HG03097 (cell line): ENCODE measurements at regions not wholly inside any gene's neighbourhood (a gene's known extent, or its start where the extent isn't known, plus 50 kb on each side); places are given as distances from the start of the nearest gene placed in this dataset.
"Not testable (repeated sequence)": the region's sequence is repeated elsewhere in the genome, so short reads cannot be mapped to it uniquely, and the experiment has no call there.

ENCODE experiments used
- ATAC-seq: cut with Tn5 transposase; IDR thresholded peaks from one replicate; pipeline ENCODE4 v1.9.1; 2021; ENCODE audit not compliant: unreplicated experiment, low FRiP score

GRCh38 chr14:84891404-84891803 lies 638.5 kb upstream of the FLRT2 start:
- ATAC-seq: no peak

- ATAC-seq: no peak
Observed at GRCh38 chr14:84894254-84894653, 635.7 kb upstream of the FLRT2 start.

GRCh38 chr14:84922370-84922769 lies 607.6 kb upstream of the FLRT2 start:
- ATAC-seq: no peak

- no peak for ATAC-seq
Observed at GRCh38 chr14:84926656-84927055, 603.3 kb upstream of the FLRT2 start.

- no peak for ATAC-seq
Observed at GRCh38 chr14:84927096-84927827, 602.7 kb upstream of the FLRT2 start.

GRCh38 chr14:84929086-84929485 lies 600.9 kb upstream of the FLRT2 start:
- ATAC-seq: no peak

GRCh38 chr14:84929834-84930233 lies 600.1 kb upstream of the FLRT2 start:
- ATAC-seq: no peak

- no peak for ATAC-seq
Observed at GRCh38 chr14:84937016-84937415, 592.9 kb upstream of the FLRT2 start.

GRCh38 chr14:84937449-84937848 lies 592.5 kb upstream of the FLRT2 start:
- no peak for ATAC-seq

- ATAC-seq: not testable (repeated sequence)
Observed at GRCh38 chr14:84944901-84945300, 585.0 kb upstream of the FLRT2 start.

GRCh38 chr14:84959851-84960520 lies 570.0 kb upstream of the FLRT2 start:
- ATAC-seq: no peak

- ATAC-seq: no peak
Observed at GRCh38 chr14:84961637-84962036, 568.3 kb upstream of the FLRT2 start.

- ATAC-seq: no peak
Observed at GRCh38 chr14:84963518-84963917, 566.4 kb upstream of the FLRT2 start.

GRCh38 chr14:84965279-84965678 lies 564.7 kb upstream of the FLRT2 start:
- ATAC-seq: no peak

GRCh38 chr14:84969501-84969900 lies 560.4 kb upstream of the FLRT2 start:
- ATAC-seq: no peak

- ATAC-seq: no peak
Observed at GRCh38 chr14:84975241-84975902, 554.6 kb upstream of the FLRT2 start.

GRCh38 chr14:84976805-84977204 lies 553.1 kb upstream of the FLRT2 start:
- ATAC-seq: no peak

- ATAC-seq: no peak
Observed at GRCh38 chr14:84987042-84987441, 542.9 kb upstream of the FLRT2 start.

- no peak for ATAC-seq
Observed at GRCh38 chr14:84988357-84988756, 541.6 kb upstream of the FLRT2 start.

GRCh38 chr14:84991021-84991420 lies 538.9 kb upstream of the FLRT2 start:
- ATAC-seq: no peak

- no peak for ATAC-seq
Observed at GRCh38 chr14:84998216-84998615, 531.7 kb upstream of the FLRT2 start.

GRCh38 chr14:85002846-85003245 lies 527.1 kb upstream of the FLRT2 start:
- no peak for ATAC-seq
